Ovary (tissue), 7 donors: ENCODE measurements at regions not wholly inside any gene's neighbourhood (a gene's known extent, or its start where the extent isn't known, plus 50 kb on each side); places are given as distances from the start of the nearest gene placed in this dataset.

Experiments used
- DNase-seq, 5 donors: peaks; one replicate each; pipeline ENCODE4 v3.0.0-alpha.2; 2019 to 2020
- H3K27ac ChIP-seq, 2 donors: fragments of 200-600 bp; one replicate each; pipeline versions ENCODE4 v1.5.1 to v1.8.0; 2019 to 2022
- H3K27me3 ChIP-seq: fragments of 200-600 bp; one replicate; pipeline ENCODE4 v1.8.0; 2022
- H3K36me3 ChIP-seq: fragments of 200-600 bp; sonication (generic); one replicate; pipeline ENCODE4 v1.5.1; 2019
- H3K4me1 ChIP-seq: one replicate; pipeline ENCODE4 v1.8.1; 2013; ENCODE audit warnings: mild to moderate bottlenecking, moderate library complexity; ENCODE audit not compliant: insufficient read depth
- H3K4me3 ChIP-seq: fragments of 200-600 bp; sonication (generic); one replicate; pipeline ENCODE4 v1.5.1; 2017
- H3K9me3 ChIP-seq, 2 donors: fragments of 200-600 bp in 1 of 2; sonication (generic) in 1 of 2; one replicate each; pipeline versions ENCODE4 v1.5.1 to v1.8.1; 2013 to 2019; ENCODE audit warnings: mild to moderate bottlenecking in 1 of 2, moderate library complexity in 1 of 2
- EP300 ChIP-seq: sonication (generic); formaldehyde crosslinking; IDR thresholded peaks from one replicate; pipeline ENCODE4 v1.6.1; 2017; ENCODE audit warnings: antibody characterized with exemption
- POLR2A ChIP-seq: fragments of 450-650 bp; IDR thresholded peaks from one replicate; pipeline ENCODE4 v1.6.1; 2017; ENCODE audit warnings: antibody characterized with exemption, mild to moderate bottlenecking, moderate library complexity
- WGBS, 3 donors: extraction: QIAGEN DNeasy Blood & Tissue Kit in 1 of 3; methylation state at CpG; one replicate each; pipeline versions ENCODE4 v1.1.5 to v1.1.7; 2013 to 2017; 5-methylcytosine and 5-hydroxymethylcytosine counted together
- intact Hi-C, 4 donors: fragments of 100-400 bp; cut with DNase I; formaldehyde crosslinking; loops; one replicate each; pipeline versions ENCODE4 v1.11.0 to v1.15.1; 2022 to 2023
- TF ChIP-seq, protein P1 (sequence below), 3 donors: fragments of 450-650 bp in 2 of 3; fragments of 200-600 bp in 1 of 3; IDR thresholded peaks; one replicate each; pipeline versions ENCODE4 v1.5.1 to v1.8.0; 2016 to 2022; ENCODE audit warnings: antibody characterized with exemption in 3 of 3, mild to moderate bottlenecking in 1 of 3
- donor health status: DM: no; HTN: no; CAD: no; lungs with moderate emphysema.
- donor health status: DM: no; HTN: no; CAD: no.
- donor health status: Bipolar disorder and iron deficiency.
- donor health status: DM: no; HTN: no; CAD: no.
- donor health status: DM: yes; HTN: yes; CAD: no.

DNA sequence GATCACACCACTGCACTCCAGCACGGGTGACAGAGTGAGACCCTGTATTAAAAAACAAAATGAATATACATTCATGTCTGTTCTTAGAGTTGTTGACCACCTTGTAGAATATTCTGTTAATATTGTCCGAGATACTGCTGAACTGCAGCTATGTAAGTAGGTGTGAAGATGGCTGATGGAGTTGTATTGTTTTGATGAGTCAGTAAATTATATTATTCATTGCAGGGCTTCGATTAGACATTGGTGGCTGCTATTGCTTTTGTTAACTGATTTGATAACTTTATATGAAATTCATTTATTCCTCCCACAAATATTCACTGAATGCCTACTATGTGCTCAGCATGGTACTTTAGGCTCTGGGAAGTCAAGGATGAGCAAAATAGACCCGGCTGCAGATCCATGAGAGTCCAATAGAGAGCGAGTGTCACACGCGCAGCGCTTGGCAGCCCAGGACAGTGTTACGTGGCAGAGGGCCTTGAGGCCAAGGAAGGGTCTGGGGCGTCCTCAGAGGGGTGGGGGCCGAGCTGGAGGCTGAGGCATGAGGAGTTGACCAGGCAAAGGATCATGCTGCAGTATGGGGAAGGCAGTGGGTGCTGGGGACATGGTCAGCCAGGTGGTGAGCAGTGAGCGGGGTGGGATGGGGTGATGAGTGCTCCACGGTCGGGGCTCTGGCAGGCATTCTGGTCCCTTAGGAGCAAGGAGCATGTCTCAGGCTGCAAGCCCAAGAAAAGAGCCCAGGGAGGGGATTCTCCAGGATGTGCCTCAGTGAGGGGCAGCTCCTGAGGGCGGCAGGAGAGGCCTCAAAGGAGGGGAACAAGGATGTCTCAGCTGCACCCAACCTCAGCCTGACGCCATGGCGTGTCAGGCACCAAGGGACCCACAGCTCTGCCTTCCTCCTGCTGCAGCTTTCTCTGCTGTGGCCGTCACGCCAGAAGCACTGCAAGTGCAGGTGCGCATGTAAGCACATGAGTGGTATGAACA is 243.5 kb downstream of the GADD45G start:
- Histone ChIP-seq H3K27me3 (no peaks in the 10 kb centered on the region), H3K36me3 (no peaks in the 10 kb centered on the region), H3K4me3 (no peak overlapping the region), H3K27ac (no peak overlapping the region), H3K4me1 (no peaks in the 10 kb centered on the region), H3K9me3 (no peaks in the 10 kb centered on the region)
- intact Hi-C loops: no loop called here
- 87 to 89% (median 89%) methylated on average over 20 of the region's 20 CpGs for WGBS, 3 donors
- no peak for DNase-seq
- TF ChIP-seq POLR2A: no peak
- no peak for TF ChIP-seq EP300
- TF ChIP-seq, protein P1, sequence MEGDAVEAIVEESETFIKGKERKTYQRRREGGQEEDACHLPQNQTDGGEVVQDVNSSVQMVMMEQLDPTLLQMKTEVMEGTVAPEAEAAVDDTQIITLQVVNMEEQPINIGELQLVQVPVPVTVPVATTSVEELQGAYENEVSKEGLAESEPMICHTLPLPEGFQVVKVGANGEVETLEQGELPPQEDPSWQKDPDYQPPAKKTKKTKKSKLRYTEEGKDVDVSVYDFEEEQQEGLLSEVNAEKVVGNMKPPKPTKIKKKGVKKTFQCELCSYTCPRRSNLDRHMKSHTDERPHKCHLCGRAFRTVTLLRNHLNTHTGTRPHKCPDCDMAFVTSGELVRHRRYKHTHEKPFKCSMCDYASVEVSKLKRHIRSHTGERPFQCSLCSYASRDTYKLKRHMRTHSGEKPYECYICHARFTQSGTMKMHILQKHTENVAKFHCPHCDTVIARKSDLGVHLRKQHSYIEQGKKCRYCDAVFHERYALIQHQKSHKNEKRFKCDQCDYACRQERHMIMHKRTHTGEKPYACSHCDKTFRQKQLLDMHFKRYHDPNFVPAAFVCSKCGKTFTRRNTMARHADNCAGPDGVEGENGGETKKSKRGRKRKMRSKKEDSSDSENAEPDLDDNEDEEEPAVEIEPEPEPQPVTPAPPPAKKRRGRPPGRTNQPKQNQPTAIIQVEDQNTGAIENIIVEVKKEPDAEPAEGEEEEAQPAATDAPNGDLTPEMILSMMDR (IDR thresholded peaks at IDR 0.05): no peak

DNA sequence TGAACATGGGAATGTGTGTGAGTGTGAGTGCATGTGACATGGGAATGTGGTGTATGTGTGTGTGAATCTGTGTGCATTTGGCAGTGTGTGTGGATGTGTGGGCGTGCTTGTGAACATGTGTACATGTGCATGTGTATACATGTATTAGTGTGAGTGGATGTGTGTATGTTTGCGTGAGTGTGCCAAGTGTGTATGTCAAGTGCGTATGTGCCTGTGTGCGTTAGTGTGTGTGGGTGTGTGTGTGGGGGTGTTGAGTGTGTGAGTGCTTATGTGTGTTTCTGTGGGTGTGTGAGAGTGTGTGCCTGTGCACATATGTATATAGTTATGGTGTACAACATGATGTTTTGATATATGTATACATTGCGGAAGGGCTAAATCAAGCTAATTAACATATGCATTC is 244.3 kb downstream of the GADD45G start:
- H3K9me3 ChIP-seq: no peaks in the 10 kb centered on the region
- no peaks in the 10 kb centered on the region for H3K36me3 ChIP-seq
- H3K4me1 ChIP-seq: no peaks in the 10 kb centered on the region
- no peak for DNase-seq
- H3K27ac ChIP-seq: no peak overlapping the region
- 77 to 89% (median 86%) methylated on average over 5 of the region's 5 CpGs for WGBS, 3 donors
- no peak overlapping the region for H3K4me3 ChIP-seq
- intact Hi-C loops: no loop called here
- TF ChIP-seq EP300 (no peak), POLR2A (no peak)
- TF ChIP-seq, protein P1 (IDR thresholded peaks at IDR 0.05): no peak
- no peaks in the 10 kb centered on the region for H3K27me3 ChIP-seq

DNA sequence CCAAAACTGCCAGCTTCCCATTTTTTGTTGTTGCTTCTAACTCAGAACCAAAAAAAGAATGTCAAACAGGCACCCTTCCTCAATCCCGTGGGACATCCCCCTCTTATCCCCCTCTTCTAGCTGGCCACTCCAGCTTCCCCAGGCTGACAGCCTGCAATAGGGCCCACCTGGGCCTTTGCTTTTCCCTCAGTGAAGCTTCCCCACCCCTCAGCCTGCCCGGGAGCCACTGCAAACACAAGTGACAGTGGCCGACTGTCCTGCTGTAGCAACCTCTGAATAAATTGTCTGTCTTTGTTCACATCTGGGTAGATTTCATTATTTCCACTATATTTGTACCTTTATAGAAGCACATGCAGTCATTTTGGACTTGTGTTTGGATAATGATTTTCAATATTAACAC is 245.3 kb downstream of the GADD45G start:
- Histone ChIP-seq H3K4me1 (no peaks in the 10 kb centered on the region), H3K4me3 (no peak overlapping the region), H3K9me3 (no peaks in the 10 kb centered on the region), H3K36me3 (no peaks in the 10 kb centered on the region), H3K27me3 (no peaks in the 10 kb centered on the region), H3K27ac (no peak overlapping the region)
- TF ChIP-seq POLR2A (no peak), EP300 (no peak)
- TF ChIP-seq, protein P1 (IDR thresholded peaks at IDR 0.05): no peak
- 68 to 83% (median 77%) methylated on average over 3 of the region's 3 CpGs for WGBS, 3 donors
- DNase-seq: no peak
- intact Hi-C loops: no loop called here

DNA sequence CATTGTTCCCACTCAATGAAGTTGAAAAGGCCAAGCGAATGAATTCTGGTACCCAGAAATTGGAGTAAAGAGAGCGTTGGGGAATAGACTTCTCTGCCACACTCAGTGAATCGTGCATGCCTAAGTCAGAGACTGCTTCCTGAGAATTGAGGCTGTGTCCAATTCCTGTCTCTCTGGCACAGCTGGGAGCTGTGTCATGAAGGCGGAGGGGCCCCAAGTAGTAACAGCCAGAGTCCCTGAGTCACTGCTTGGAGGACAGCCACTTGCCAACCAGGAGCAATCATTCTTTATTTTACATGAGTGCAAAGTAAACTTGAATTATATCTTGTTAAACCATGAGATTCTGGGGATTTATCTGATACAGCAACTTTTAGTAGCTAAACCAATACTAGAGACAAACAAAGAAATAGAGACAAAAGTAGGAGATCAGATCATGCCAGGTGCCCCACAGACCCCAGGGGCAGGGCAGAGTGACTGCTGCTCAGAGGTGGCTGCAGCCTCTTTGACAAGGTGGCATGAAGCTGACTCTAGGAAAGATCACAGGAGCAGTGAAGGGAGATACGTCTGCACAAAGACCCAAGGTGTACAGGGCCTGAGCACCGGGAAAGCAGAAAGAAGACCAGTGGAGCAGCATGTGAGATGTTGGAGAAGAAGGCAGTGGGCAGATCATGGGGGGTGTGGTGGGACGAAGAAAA is 246.0 kb downstream of the GADD45G start:
- TF ChIP-seq POLR2A: no peak
- TF ChIP-seq, protein P1 (IDR thresholded peaks at IDR 0.05): no peak
- no peak for TF ChIP-seq EP300
- no peaks in the 10 kb centered on the region for H3K9me3 ChIP-seq
- H3K4me3 ChIP-seq: no peak overlapping the region
- H3K36me3 ChIP-seq: no peaks in the 10 kb centered on the region
- no peak overlapping the region for H3K27ac ChIP-seq
- WGBS, 3 donors: 56 to 76% (median 76%) methylated on average over 7 of the region's 7 CpGs
- no peaks in the 10 kb centered on the region for H3K4me1 ChIP-seq
- no peaks in the 10 kb centered on the region for H3K27me3 ChIP-seq
- peak in 1 of 5 donors; percentile 7 for DNase-seq
- intact Hi-C loops: no loop called here
